Type B pancreatic cell (in vitro differentiated cells): ENCODE measurements at regions not wholly inside any gene's neighbourhood (a gene's known extent, or its start where the extent isn't known, plus 50 kb on each side); places are given as distances from the start of the nearest gene placed in this dataset.
"Not testable (repeated sequence)": the region's sequence is repeated elsewhere in the genome, so short reads cannot be mapped to it uniquely, and the experiment has no call there.

ENCODE experiments used
- DNase-seq: peaks from one replicate; pipeline ENCODE4 v3.0.0; 2021; ENCODE audit warnings: mixed read lengths; ENCODE audit not compliant: unreplicated experiment; ENCODE audit errors: extremely low spot score
- H3K27ac Mint-ChIP-seq: 2 replicates; pipeline ENCODE4 v1.8.0; 2021; ENCODE audit warnings: mild to moderate bottlenecking, mixed read lengths
- H3K27me3 Mint-ChIP-seq: 2 replicates; pipeline ENCODE4 v1.8.0; 2021; ENCODE audit warnings: mixed read lengths
- H3K36me3 Mint-ChIP-seq: 2 replicates; pipeline ENCODE4 v1.8.0; 2021; ENCODE audit warnings: mixed read lengths
- H3K4me1 Mint-ChIP-seq: one replicate; pipeline ENCODE4 v1.8.0; 2021; ENCODE audit warnings: mixed read lengths; ENCODE audit not compliant: unreplicated experiment
- H3K4me3 Mint-ChIP-seq: 2 replicates; pipeline ENCODE4 v1.8.0; 2021; ENCODE audit warnings: mild to moderate bottlenecking, mixed read lengths
- H3K9me3 Mint-ChIP-seq: 2 replicates; pipeline ENCODE4 v1.8.0; 2021; ENCODE audit warnings: mixed read lengths
- TF ChIP-seq, protein P1 (sequence below): fragments of 200-600 bp; sonication (generic); conservative IDR thresholded peaks from 2 replicates; pipeline ENCODE4 v1.5.0; 2021; ENCODE audit warnings: antibody characterized with exemption, mild to moderate bottlenecking

- Mint-ChIP-seq H3K4me3 (no peak overlapping the region), H3K36me3 (no peaks in the 10 kb centered on the region), H3K9me3 (no peaks in the 10 kb centered on the region), H3K27me3 (no peaks in the 10 kb centered on the region), H3K27ac (no peak overlapping the region), H3K4me1 (peaks cover 5% of the 10 kb centered on the region)
- DNase-seq: no peak
- TF ChIP-seq, protein P1, sequence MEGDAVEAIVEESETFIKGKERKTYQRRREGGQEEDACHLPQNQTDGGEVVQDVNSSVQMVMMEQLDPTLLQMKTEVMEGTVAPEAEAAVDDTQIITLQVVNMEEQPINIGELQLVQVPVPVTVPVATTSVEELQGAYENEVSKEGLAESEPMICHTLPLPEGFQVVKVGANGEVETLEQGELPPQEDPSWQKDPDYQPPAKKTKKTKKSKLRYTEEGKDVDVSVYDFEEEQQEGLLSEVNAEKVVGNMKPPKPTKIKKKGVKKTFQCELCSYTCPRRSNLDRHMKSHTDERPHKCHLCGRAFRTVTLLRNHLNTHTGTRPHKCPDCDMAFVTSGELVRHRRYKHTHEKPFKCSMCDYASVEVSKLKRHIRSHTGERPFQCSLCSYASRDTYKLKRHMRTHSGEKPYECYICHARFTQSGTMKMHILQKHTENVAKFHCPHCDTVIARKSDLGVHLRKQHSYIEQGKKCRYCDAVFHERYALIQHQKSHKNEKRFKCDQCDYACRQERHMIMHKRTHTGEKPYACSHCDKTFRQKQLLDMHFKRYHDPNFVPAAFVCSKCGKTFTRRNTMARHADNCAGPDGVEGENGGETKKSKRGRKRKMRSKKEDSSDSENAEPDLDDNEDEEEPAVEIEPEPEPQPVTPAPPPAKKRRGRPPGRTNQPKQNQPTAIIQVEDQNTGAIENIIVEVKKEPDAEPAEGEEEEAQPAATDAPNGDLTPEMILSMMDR: no peak
Measured at GRCh38 chrX:137916090-137916746, 350.3 kb downstream of the ZIC3 start.

DNA sequence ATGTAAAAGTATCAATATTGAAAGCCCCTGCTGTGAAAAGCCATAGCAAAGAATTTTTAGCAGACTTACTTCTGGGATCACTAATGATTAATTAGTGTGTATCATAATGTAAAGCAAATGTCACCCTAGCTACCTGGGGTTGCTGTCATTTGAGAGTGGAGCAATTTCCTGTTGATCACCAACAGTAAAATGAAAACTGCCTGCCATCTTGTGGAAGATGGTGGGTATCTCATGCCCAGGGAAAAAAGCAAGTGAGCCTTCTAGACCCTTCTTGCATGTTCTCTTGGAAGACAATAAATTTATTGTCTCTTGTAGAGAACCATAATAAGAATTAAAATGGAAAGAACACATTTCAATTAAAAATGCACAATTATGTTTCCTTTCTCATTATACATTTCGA is 360.2 kb downstream of the ZIC3 start:
- no peak overlapping the region for H3K4me3 Mint-ChIP-seq
- H3K27me3 Mint-ChIP-seq: no peaks in the 10 kb centered on the region
- no peaks in the 10 kb centered on the region for H3K36me3 Mint-ChIP-seq
- DNase-seq: no peak
- no peaks in the 10 kb centered on the region for H3K9me3 Mint-ChIP-seq
- no peak overlapping the region for H3K27ac Mint-ChIP-seq
- TF ChIP-seq, protein P1: peak; percentile 71
- H3K4me1 Mint-ChIP-seq: no peaks in the 10 kb centered on the region

GRCh38 chrX:137929951-137930350 is 364.0 kb downstream of the ZIC3 start:
- H3K27ac Mint-ChIP-seq: no peak overlapping the region
- H3K36me3 Mint-ChIP-seq: no peaks in the 10 kb centered on the region
- TF ChIP-seq, protein P1: no peak
- peaks cover 6% of the 10 kb centered on the region for H3K9me3 Mint-ChIP-seq
- H3K4me3 Mint-ChIP-seq: no peak overlapping the region
- no peaks in the 10 kb centered on the region for H3K27me3 Mint-ChIP-seq
- no peak for DNase-seq
- H3K4me1 Mint-ChIP-seq: no peaks in the 10 kb centered on the region

GRCh38 chrX:137930533-137930932 is 364.6 kb downstream of the ZIC3 start:
- no peak for DNase-seq

DNA sequence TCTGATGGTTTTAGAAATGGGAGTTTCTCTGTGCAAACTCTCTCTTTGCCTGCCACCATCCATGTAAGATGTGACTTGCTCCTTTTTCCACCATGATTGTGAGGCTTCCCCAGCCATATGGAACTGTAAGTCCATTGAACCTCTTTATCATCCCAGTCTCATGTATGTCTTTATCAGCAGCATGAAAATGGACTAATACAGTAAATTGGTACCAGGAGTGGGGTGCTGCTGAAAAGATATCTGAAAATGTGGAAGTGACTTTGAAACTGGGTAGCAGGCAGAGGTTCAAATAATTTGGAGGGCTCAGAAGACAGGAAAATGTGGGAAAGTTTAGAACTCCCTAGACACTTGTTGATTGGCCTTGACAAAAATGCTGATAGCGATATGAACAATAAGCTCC is 368.3 kb downstream of the ZIC3 start:
- not testable (repeated sequence) for H3K4me1 Mint-ChIP-seq, H3K36me3 Mint-ChIP-seq, H3K9me3 Mint-ChIP-seq, H3K27ac Mint-ChIP-seq, H3K27me3 Mint-ChIP-seq, H3K4me3 Mint-ChIP-seq, DNase-seq

More at GRCh38 chrX:137930533-137930932, 364.6 kb downstream of the ZIC3 start:
- H3K27ac Mint-ChIP-seq: no peak overlapping the region
- H3K4me1 Mint-ChIP-seq: no peaks in the 10 kb centered on the region
- H3K9me3 Mint-ChIP-seq: peaks cover 6% of the 10 kb centered on the region
- no peaks in the 10 kb centered on the region for H3K27me3 Mint-ChIP-seq
- TF ChIP-seq, protein P1: no peak
- H3K4me3 Mint-ChIP-seq: no peak overlapping the region
- H3K36me3 Mint-ChIP-seq: no peaks in the 10 kb centered on the region

DNA sequence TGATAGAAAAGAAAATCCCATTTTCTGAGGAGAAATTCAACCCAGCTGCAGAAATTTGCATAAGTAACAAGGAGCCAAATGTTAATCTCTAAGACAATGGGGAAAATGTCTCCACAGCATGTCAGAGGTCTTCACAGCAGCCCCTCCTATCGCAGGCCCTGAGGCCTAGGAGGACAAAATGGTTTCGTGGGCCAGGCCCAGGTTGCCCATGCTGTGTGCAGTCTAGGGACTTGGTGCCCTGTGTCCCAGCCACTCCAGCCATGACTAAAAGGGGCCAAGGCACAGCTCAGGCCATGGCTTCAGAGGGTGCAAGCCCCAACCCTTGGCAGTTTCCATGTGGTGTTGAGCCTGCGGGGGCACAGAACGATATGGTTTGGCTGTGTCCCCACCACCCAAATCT is 369.0 kb downstream of the ZIC3 start:
- H3K4me3 Mint-ChIP-seq, H3K36me3 Mint-ChIP-seq, DNase-seq, H3K27me3 Mint-ChIP-seq, H3K4me1 Mint-ChIP-seq, H3K9me3 Mint-ChIP-seq, H3K27ac Mint-ChIP-seq: not testable (repeated sequence)

- H3K36me3 Mint-ChIP-seq: no peaks in the 10 kb centered on the region
- TF ChIP-seq, protein P1: no peak
- no peaks in the 10 kb centered on the region for H3K4me1 Mint-ChIP-seq
- DNase-seq: no peak
- peaks cover 6% of the 10 kb centered on the region for H3K9me3 Mint-ChIP-seq
- H3K27me3 Mint-ChIP-seq: no peaks in the 10 kb centered on the region
- no peak overlapping the region for H3K4me3 Mint-ChIP-seq
- no peak overlapping the region for H3K27ac Mint-ChIP-seq
Measured at GRCh38 chrX:137945470-137945869, 379.5 kb downstream of the ZIC3 start.
